ENCODE measurements at regions not wholly inside any gene's neighbourhood (a gene's known extent, or its start where the extent isn't known, plus 50 kb on each side); places are given as distances from the start of the nearest gene placed in this dataset.

GRCh38 chr1:232682248-232682647 is 52.3 kb upstream of the SIPA1L2 start:
- no peak overlapping the region for H3K4me3 ChIP-seq (ENCODE audit: low read length in 3 of 3)
- no peaks in the 10 kb centered on the region for H3K36me3 ChIP-seq (ENCODE audit: control insufficient read depth in 2 of 3, insufficient read depth in 3 of 3, low read length in 3 of 3)
- no peak overlapping the region for H3K9ac ChIP-seq (ENCODE audit: low read length in 3 of 3)
- no peaks in the 10 kb centered on the region for H3K4me1 ChIP-seq (ENCODE audit: control insufficient read depth in 2 of 3, insufficient read depth in 2 of 3, low read depth in 1 of 3, low read length in 3 of 3)
- H3K27ac ChIP-seq (ENCODE audit: low read depth in 2 of 2, low read length in 2 of 2) = no peak overlapping the region
- DNase-seq (no peak), FAIRE-seq (no peak)
- H3K27me3 ChIP-seq (ENCODE audit: control insufficient read depth, insufficient read depth, low read length) = no peaks in the 10 kb centered on the region
- TF ChIP-seq CTCF (IDR thresholded peaks at IDR 0.05; ENCODE audit: borderline replicate concordance, extremely low read depth, insufficient read depth) = no peak
- intact Hi-C loops (cut with DNase I) = no loop called here
- H3K9me3 ChIP-seq (ENCODE audit: control insufficient read depth in 2 of 3, insufficient read depth in 1 of 3, low read length in 3 of 3) = peaks cover 0 to 5% (median 3%) of the 10 kb centered on the region in 3 donors

DNA sequence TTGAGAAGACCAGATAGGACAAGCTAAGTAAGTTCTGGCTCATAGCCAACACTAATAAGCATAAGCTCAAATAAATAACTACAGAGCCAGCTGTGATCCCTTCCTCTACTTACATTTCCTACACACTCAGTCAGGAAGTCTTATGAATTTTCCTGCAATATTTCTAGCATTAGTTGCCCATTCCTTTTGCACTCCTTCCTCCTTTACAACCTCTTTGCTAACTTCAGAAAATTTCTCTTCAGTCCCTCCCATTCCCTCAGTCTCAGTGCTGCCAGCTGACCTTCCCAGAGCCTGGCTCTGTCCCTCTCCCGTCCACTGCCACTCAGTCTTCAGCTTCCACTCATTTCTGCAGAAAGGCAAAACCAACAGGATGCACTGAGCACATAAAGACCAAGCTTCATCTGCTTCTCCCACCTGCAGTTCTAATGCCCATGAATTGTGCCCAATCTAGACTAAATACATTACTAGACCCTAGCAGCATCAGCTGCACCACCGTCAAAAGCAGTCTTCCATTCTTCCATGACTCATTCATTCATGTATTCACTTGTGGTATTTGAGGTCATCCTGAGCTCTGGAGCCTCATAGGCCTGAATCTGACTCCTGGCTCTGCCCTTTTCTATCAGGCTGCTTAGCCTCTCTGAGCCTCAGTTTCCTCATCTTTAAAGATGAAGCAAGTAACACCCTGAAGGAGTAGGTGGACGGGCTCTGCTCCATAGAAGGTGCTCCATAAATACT is 54.6 kb upstream of the SIPA1L2 start:
- Histone ChIP-seq H3K27ac (ENCODE audit: low read depth in 2 of 2, low read length in 2 of 2) (no peak overlapping the region), H3K4me3 (ENCODE audit: low read length in 3 of 3) (no peak overlapping the region), H3K9me3 (ENCODE audit: control insufficient read depth in 2 of 3, insufficient read depth in 1 of 3, low read length in 3 of 3) (peaks cover 0 to 5% (median 3%) of the 10 kb centered on the region in 3 donors), H3K36me3 (ENCODE audit: control insufficient read depth in 2 of 3, insufficient read depth in 3 of 3, low read length in 3 of 3) (no peaks in the 10 kb centered on the region), H3K4me1 (ENCODE audit: control insufficient read depth in 2 of 3, insufficient read depth in 2 of 3, low read depth in 1 of 3, low read length in 3 of 3) (no peaks in the 10 kb centered on the region), H3K27me3 (ENCODE audit: control insufficient read depth, insufficient read depth, low read length) (no peaks in the 10 kb centered on the region), H3K9ac (ENCODE audit: low read length in 3 of 3) (no peak overlapping the region)
- no peak for TF ChIP-seq CTCF (IDR thresholded peaks at IDR 0.05; ENCODE audit: borderline replicate concordance, extremely low read depth, insufficient read depth)
- no peak for DNase-seq
- no peak for FAIRE-seq
- intact Hi-C loops (cut with DNase I) = no loop called here

DNA sequence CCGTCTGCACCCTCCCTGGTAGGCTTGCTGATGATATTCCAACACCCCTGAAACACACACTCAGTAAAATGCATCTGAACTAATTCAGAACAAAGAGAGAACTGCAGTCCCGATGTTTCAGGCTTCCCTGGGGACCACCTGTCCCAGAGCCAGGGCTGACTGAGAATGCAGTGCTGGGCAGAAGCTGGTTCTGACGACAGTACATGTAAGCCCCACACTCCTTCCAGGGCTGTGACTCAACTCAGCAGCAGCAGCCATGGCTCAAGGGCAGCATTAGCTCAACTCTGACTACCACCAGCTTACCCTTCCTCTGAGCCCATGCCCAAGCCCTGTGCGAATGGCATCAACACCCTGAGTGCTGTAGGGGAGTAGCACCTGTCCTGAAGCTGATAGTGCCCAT is 56.4 kb upstream of the SIPA1L2 start:
- Histone ChIP-seq H3K9ac (ENCODE audit: low read length in 3 of 3) (no peak overlapping the region), H3K27me3 (ENCODE audit: control insufficient read depth, insufficient read depth, low read length) (no peaks in the 10 kb centered on the region), H3K27ac (ENCODE audit: low read depth in 2 of 2, low read length in 2 of 2) (no peak overlapping the region), H3K9me3 (ENCODE audit: control insufficient read depth in 2 of 3, insufficient read depth in 1 of 3, low read length in 3 of 3) (no peaks in the 10 kb centered on the region), H3K4me1 (ENCODE audit: control insufficient read depth in 2 of 3, insufficient read depth in 2 of 3, low read depth in 1 of 3, low read length in 3 of 3) (no peaks in the 10 kb centered on the region), H3K36me3 (ENCODE audit: control insufficient read depth in 2 of 3, insufficient read depth in 3 of 3, low read length in 3 of 3) (no peaks in the 10 kb centered on the region), H3K4me3 (ENCODE audit: low read length in 3 of 3) (no peak overlapping the region)
- no peak for DNase-seq
- no peak for TF ChIP-seq CTCF (IDR thresholded peaks at IDR 0.05; ENCODE audit: borderline replicate concordance, extremely low read depth, insufficient read depth)
- no peak for FAIRE-seq
- intact Hi-C loops (cut with DNase I) = no loop called here

GRCh38 chr1:232687304-232687703 is 57.4 kb upstream of the SIPA1L2 start:
- no peak for DNase-seq
- no peak overlapping the region for H3K4me3 ChIP-seq (ENCODE audit: low read length in 3 of 3)
- H3K9ac ChIP-seq (ENCODE audit: low read length in 3 of 3) = no peak overlapping the region
- intact Hi-C loops (cut with DNase I) = no loop called here
- H3K27me3 ChIP-seq (ENCODE audit: control insufficient read depth, insufficient read depth, low read length) = no peaks in the 10 kb centered on the region
- H3K4me1 ChIP-seq (ENCODE audit: control insufficient read depth in 2 of 3, insufficient read depth in 2 of 3, low read depth in 1 of 3, low read length in 3 of 3) = no peaks in the 10 kb centered on the region
- no peak for TF ChIP-seq CTCF (IDR thresholded peaks at IDR 0.05; ENCODE audit: borderline replicate concordance, extremely low read depth, insufficient read depth)
- no peaks in the 10 kb centered on the region for H3K9me3 ChIP-seq (ENCODE audit: control insufficient read depth in 2 of 3, insufficient read depth in 1 of 3, low read length in 3 of 3)
- H3K27ac ChIP-seq (ENCODE audit: low read depth in 2 of 2, low read length in 2 of 2) = no peak overlapping the region
- no peaks in the 10 kb centered on the region for H3K36me3 ChIP-seq (ENCODE audit: control insufficient read depth in 2 of 3, insufficient read depth in 3 of 3, low read length in 3 of 3)
- FAIRE-seq = no peak

Measured in kidney (tissue), 13 donors.